A172 (cell line): ENCODE measurements at regions not wholly inside any gene's neighbourhood (a gene's known extent, or its start where the extent isn't known, plus 50 kb on each side); places are given as distances from the start of the nearest gene placed in this dataset.

Experiments used
- DNase-seq: peaks from one replicate; pipeline ENCODE4 v3.0.0-alpha.2; 2015; ENCODE audit warnings: low spot score

DNA sequence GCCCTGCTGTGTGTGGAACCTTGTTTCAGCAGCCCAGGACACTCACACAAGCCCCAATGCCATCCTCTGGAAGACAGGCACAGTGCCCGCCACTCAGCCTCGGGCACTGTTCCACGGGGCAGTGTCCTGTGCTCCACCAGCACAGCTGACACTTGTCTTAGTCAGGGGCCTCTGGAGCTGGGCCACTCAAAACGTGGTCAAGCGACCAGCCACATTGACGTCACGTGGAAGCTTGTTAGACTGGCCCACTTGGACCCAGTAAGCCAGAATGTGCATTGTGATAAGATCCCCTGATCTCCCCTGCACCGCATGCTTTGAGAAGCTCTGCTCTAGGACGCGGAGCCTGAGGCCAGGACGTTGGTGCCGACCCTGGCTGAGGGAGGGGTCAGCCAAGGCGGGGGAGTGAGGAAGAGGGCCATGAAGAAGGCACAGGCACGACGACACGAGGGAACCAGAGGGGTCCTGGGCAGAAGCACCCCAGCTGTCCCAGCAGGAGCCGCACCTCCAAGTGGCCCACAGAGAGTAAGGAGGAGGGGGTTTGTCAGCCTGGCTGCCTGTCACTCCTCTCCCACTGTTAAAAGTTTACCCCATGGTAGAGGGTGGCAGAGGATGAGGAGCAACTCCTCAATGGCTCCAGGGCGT is 64.6 kb downstream of the LINC01488 start:
- no peak for DNase-seq

GRCh38 chr11:69546735-69547370 is 65.4 kb downstream of the LINC01488 start:
- DNase-seq = no peak

DNA sequence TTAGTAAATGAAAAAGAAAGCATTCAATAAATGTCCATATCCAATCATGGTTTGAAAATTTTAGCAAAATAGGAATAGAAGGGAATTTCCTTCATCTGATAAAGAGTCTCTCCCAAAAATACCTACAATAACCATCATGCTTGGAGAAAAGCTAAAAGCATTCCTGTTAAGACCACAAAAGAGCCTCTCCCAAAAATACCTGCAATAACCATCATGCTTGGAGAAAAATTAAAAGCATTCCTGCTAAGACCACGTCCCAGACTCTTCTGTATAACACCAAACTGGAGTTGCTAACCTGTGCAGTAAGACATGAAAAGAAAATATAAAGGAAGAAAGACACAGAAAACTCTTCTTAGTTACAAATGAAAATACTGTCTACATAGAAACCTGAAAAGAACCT is 69.4 kb downstream of the LINC01488 start:
- no peak for DNase-seq

DNA sequence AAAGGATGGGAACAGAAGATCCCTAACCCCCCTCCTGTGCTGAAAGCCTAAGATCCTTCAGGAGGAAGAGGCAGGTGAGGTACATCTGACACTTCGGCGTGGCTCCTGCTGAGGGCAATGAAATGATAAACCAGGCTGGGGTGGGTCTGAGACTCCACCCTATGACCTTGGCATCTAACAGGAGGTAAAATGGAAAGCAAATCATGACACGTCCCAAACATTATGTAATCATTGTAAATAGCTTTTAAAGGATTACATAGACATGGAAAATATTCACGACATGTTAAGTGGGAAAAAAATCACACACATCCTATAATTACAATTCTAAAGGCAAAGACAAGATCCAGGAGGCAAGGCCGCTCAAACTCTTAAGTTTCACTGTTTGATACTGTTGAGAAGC is 70.5 kb downstream of the LINC01488 start:
- DNase-seq = no peak

DNA sequence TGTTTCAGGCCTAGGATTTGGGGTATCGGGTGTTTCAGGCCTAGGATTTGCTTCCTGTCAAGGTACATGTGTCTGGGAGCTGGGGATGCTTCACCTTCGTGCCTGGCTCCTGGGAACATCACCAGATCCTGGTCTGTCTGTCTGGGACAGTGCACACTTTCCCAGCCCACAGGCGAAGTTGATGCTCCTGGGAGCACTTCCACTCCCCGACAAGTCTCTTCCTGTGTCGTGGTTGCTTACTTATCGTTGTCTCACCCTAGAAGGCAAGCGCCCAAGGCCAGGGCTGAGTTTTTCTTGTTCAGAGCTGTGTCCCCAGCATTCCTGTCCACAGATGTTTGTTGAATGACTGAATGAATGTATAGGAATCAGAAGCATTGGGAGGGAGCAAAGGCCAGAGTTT is 71.5 kb downstream of the LINC01488 start:
- DNase-seq = no peak

GRCh38 chr11:69553416-69554357 is 72.2 kb downstream of the LINC01488 start:
- no peak for DNase-seq

GRCh38 chr11:69554849-69555248 is 73.4 kb downstream of the LINC01488 start:
- DNase-seq = no peak

- DNase-seq = no peak
Observed at GRCh38 chr11:69557266-69557665, 75.8 kb downstream of the LINC01488 start.

- DNase-seq = no peak
Observed at GRCh38 chr11:69558519-69558941, 77.1 kb downstream of the LINC01488 start.

DNA sequence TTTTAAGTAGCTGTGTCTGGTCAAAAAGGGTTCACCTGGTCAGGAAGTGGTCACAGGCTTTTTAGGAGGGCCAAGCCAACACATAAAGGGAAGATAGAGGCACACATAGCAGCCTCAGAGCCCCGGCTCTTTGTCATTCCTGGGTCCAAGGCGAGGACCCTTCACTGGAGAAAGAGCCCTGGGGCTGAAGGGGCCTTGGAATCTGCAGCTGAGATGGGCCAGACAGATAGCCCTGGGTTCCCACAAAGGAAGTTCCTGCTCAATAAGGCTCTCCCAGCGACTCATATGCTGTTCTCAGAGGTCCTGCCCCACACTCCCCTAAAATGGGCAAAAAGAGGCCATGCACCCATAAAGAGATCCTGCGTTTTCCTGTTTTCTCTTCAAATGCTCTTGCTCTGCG is 77.7 kb downstream of the LINC01488 start:
- no peak for DNase-seq

DNA sequence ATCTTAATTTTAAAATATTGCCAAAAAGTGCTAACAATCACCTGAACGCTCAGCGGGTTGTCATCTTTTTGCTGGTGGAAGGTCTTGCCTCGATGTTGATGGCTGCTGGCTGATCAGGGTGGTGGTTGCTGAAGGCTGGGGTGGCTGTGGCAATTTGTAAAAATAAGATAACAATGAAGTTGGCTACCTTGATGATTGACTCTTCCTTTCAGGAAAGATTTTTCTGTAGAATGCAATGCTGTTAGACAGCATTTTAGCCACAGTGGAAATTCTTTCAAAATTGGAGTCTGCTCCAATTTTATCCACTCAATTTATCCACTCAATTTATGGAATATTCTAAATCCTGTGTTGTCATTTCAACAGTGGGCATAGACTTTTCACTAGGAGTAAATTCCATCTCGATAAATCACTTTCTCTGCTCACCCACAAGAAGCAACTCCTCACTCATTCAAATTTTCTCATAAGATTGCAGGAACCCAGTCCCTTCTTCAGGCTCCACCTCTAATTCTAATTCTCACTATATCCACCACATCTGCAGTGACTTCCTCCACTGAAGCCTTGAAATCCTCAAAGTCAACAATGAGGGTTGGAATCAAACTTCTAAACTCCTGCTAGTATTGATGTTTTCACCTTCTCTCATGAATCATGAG is 78.8 kb downstream of the LINC01488 start:
- no peak for DNase-seq

DNA sequence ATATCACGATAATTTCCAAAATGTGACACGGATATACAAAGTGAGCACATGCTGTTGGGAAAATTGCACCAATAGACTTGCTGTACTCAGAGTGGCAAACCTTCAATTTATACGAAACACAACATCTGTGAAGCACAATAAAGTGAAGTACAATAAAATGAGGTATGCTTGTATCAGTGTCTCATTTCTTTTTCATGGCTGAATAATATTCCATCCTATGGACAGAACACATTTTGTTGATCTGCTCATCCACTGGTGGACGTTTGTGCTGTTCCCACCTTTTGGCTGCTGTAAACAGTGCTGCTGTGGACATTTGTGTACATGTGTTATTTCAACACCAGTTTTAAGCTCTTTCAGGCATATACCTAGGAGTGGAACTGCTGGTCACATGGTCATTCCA is 78.7 kb upstream of the CCND1 start:
- no peak for DNase-seq

- no peak for DNase-seq
Observed at GRCh38 chr11:69562816-69563215, 78.1 kb upstream of the CCND1 start.

- DNase-seq = no peak
Observed at GRCh38 chr11:69563306-69563705, 77.7 kb upstream of the CCND1 start.

GRCh38 chr11:69563946-69564775 is 76.8 kb upstream of the CCND1 start:
- DNase-seq = peak; percentile 49

DNA sequence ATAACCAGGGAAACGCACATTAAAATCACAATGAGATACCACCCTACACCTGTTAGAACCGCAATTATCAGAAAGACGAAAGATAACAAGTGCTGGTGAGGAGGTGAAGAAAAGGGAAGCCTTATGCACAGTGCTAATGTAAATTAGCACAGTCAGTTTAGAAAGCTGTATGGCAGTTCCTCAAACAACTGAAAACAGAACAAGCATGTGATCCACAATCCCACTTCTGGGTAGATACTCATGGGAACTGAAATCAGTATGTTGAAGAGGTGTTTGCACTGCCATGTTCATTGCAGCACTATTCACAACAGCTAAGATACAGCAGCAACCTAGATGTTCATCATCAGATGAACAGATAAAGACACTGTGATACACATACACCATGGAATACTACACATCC is 75.0 kb upstream of the CCND1 start:
- no peak for DNase-seq

GRCh38 chr11:69567951-69568808 is 72.8 kb upstream of the CCND1 start:
- peak; percentile 22 for DNase-seq

GRCh38 chr11:69568809-69569097 is 72.2 kb upstream of the CCND1 start:
- DNase-seq = no peak

DNA sequence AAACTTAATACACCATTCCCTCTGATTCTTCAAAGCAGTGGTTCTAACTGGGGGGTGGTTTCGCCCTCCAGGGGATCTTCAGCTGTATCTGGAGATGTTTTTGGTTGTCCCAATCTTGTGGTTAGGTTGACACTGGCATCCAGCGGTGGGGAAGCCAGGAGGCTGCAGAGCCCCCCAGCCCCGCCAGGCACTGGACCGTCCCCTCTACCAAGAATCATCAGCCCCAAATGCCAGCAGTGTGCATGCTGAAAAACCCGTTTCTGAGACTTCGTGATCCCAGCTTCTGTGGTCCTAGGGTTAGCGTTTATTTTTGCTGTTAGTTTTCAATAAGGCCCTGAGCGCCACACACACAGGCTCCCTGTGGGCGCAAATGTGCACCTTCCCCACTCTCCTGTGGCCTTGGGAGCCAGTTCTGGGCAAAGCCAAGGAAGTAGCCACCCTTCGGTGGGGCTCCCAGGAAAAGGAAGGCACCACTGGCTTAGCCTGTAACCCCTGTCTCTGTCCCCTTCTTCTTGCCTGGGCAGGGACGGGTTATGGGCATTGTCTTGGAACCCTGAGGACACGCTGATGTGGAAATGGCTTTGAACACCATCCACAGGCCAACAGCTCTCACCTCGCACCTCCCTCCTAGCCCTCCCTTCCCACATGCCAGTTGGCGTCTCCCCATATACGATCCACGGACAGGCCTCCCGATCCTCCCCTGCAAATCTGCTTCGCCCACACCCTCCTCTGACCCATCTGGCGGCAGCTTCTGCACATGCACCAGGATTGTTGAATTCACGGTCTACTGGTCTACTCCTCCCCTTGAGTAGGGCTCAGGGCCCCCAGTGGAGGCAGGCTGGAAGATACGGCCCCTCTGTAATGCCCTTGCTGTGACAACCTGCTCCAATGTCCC is 71.4 kb upstream of the CCND1 start:
- no peak for DNase-seq
